GM23338 (cell line): ENCODE measurements at regions not wholly inside any gene's neighbourhood (a gene's known extent, or its start where the extent isn't known, plus 50 kb on each side); places are given as distances from the start of the nearest gene placed in this dataset.

Source experiments
- CREB1 ChIP-seq: fragments of 250-450 bp; sonication (Bioruptor Pico); IDR thresholded peaks from 2 replicates; pipeline ENCODE4 v1.5.0; 2020; ENCODE audit warnings: low read depth, mild to moderate bottlenecking, moderate library complexity
- CTCF ChIP-seq, 2 experiments: fragments of 200-600 bp in 1 of 2; sonication (generic) in 1 of 2; conservative IDR thresholded peaks; 2 replicates each; pipeline versions ENCODE4 v1.5.1 to v1.6.1; 2016 to 2017; ENCODE audit warnings: antibody characterized with exemption in 2 of 2, low read depth in 2 of 2, mild to moderate bottlenecking in 2 of 2, moderate library complexity in 1 of 2
- EZH2 ChIP-seq: fragments of 200-600 bp; sonication (generic); IDR thresholded peaks from one replicate; pipeline ENCODE4 v1.8.0; 2017; ENCODE audit warnings: antibody characterized with exemption, mild to moderate bottlenecking, low read depth; ENCODE audit not compliant: unreplicated experiment
- EZH2phosphoT487 ChIP-seq: fragments of 200-600 bp; sonication (generic); IDR thresholded peaks from one replicate; pipeline ENCODE4 v1.8.1; 2018; ENCODE audit warnings: antibody characterized with exemption; ENCODE audit not compliant: unreplicated experiment
- POLR2AphosphoS5 ChIP-seq: IDR thresholded peaks from 2 replicates; pipeline ENCODE4 v1.6.1; 2016; ENCODE audit warnings: antibody characterized with exemption, low read depth

GRCh38 chr11:95542868-95543551 lies 246.6 kb downstream of the FAM76B start:
- TF ChIP-seq CTCF (conservative IDR thresholded peaks at IDR 0.05; ENCODE audit: low read depth in 2 of 2) (no peak), CREB1 (no peak), EZH2phosphoT487 (no peak), POLR2AphosphoS5 (no peak), EZH2 (no peak)
